ENCODE measurements at regions not wholly inside any gene's neighbourhood (a gene's known extent, or its start where the extent isn't known, plus 50 kb on each side); places are given as distances from the start of the nearest gene placed in this dataset.
"Not testable (repeated sequence)": the region's sequence is repeated elsewhere in the genome, so short reads cannot be mapped to it uniquely, and the experiment has no call there.

GRCh38 chrX:1140236-1140681 is 72.2 kb downstream of the CRLF2 start:
- no peak for DNase-seq

DNA sequence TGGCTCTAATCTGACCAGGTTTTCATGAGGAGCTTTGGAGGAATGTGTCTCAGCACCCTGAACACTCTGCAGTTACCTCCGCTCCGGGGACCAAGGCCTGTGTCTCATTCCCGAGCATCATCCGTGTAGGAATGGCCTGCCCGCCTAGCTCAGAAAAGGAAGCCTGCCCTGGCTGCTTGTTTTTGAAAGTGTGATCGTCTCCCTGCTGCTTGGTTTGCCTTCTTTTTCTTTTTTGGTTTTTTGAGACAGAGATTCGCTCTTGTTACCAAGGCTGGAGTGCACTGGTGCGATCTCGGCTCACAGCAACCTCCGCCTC is 73.3 kb downstream of the CRLF2 start:
- no peak for DNase-seq

DNA sequence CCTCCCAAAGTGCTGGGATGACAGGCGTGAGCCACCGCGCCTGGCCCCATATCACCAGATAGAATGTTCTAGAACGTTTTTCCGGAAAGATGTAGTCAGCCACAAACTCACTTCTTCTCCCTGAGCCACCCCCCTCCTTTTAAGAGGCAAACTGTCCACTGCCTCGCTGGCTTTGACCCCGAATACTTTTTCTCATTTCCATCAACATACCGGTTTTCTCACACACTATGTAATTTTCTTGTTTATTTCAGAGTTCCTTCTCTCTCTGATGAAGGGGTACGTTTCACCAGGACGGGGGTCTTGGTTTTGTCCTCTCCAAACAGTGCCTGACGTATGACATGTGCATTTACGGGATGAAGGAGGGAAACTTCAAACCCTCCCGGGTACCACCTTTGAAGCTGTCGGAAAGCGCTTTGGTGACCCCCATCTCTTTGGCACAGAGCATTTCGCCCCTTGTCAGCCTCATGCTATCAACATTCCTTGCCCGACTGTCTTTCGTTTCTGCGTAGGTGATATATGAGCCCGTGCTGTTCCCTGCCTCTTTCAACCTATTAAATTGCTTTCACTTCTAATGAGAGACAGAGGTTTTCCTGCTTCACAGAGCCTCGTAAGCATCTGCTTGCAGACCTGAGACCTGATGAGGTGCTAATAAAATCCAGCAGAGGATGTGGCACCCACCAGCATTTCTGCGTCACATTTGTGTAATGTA is 73.8 kb downstream of the CRLF2 start:
- no peak for DNase-seq

GRCh38 chrX:1137531-1137930 is 74.9 kb downstream of the CRLF2 start:
- no peak for DNase-seq

- not testable (repeated sequence) for DNase-seq
Measured at GRCh38 chrX:1136582-1136981, 75.9 kb downstream of the CRLF2 start.

- no peak for DNase-seq
Measured at GRCh38 chrX:1134976-1135375, 77.5 kb downstream of the CRLF2 start.

DNA sequence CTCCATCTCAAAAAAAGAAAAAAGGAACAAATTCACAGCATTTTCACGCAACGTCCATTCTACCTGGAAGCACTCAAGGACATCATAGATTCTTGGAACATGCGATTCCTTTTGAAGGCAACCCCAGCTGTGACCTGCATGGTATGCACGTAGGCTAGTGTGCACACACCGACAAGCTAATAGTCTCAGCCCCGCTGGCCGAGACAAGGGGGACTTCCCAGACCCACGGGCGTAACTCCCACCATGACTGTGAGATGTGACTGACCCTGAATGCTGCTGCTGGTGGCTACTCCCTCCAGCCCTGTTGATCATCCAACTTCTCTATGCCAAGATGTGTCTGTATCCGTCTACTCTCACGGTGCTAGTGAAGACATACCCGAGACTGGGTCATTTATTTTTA is 78.3 kb downstream of the CRLF2 start:
- no peak for DNase-seq

GRCh38 chrX:1126738-1127137 is 85.7 kb downstream of the CRLF2 start:
- DNase-seq, result no peak

GRCh38 chrX:1124531-1124930 is 87.9 kb downstream of the CRLF2 start:
- DNase-seq, result no peak

DNA sequence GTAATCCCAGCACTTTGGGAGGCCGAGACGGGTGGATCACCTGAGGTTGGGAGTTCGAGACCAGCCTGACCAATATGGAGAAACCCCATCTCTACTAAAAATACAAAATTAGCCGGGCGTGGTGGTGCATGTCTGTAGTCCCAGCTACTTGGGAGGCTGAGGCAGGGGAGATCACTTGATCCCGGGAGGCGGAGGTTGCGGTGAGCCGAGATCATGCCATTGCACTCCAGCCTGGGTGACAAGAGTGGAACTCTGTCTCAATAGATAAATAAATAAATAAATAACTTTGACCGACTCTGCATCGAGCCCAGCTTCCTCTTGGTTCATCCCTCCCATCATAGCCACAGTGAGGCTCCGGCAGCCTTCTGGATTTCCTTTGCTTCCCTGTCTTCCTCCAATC is 89.6 kb downstream of the CRLF2 start:
- not testable (repeated sequence) for DNase-seq

DNA sequence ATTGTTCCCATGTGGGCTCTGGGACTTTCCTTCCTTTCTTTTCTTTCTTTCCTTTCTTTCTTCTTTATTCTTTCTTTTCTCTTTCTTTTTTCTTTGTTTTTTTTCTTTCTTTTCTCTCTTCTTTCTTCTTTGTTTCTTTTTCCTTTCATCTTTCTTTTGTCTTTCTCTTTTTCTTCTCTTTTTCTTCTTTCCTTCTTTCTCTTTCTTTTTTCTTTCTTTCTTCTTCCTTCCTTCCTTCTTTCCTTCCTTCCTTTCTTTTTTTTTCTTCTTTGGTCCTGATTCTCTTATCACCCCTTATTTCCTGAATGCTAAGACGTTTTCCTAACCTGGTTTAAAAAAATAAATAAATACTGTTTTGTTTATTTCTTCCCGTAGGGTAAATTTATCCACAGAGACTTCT is 93.2 kb downstream of the CRLF2 start:
- DNase-seq, result no peak

- DNase-seq, result no peak
Measured at GRCh38 chrX:1118572-1119199, 93.8 kb downstream of the CRLF2 start.

DNA sequence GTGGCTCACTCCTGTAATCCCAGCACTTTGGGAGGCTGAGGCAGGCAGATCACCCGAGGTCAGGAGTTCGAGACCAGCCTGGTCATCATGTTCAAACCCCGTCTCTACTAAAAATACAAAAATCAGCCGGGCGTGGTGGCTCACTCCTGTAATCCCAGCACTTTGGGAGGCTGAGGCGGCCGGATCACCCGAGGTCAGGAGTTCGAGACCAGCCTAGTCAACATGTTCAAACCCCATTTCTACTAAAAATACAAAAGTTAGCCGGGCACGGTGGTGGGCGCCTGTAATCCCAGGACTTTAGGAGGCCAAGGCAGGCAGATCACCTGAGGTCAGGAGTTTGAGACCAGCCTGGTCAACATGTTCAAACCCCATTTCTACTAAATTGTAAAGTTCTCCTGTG is 97.0 kb downstream of the CRLF2 start:
- DNase-seq, result not testable (repeated sequence)

DNA sequence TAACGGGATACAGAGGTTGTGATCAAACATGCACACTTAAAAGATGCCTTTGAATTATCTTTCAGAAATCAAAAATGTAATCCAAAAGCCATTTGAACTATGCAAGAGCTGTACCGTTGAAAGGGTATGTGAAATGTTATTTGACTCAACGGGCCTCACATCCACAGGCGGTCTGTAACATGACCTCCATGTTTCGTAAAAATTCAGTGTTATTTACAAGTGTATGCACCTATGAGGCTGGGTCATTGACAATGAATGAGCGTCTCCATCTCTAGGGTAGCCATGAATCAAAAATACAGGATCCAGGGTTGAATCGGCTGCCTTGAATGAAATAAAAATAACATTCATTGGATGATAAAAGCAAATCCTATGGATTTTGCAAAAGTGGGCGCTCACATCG is 100.1 kb downstream of the CRLF2 start:
- DNase-seq, result no peak

GRCh38 chrX:1111601-1112300 is 100.7 kb downstream of the CRLF2 start:
- no peak for DNase-seq

- no peak for DNase-seq
Measured at GRCh38 chrX:1109580-1110119, 102.8 kb downstream of the CRLF2 start.

GRCh38 chrX:1108501-1109445 is 103.7 kb downstream of the CRLF2 start:
- DNase-seq, result no peak

DNA sequence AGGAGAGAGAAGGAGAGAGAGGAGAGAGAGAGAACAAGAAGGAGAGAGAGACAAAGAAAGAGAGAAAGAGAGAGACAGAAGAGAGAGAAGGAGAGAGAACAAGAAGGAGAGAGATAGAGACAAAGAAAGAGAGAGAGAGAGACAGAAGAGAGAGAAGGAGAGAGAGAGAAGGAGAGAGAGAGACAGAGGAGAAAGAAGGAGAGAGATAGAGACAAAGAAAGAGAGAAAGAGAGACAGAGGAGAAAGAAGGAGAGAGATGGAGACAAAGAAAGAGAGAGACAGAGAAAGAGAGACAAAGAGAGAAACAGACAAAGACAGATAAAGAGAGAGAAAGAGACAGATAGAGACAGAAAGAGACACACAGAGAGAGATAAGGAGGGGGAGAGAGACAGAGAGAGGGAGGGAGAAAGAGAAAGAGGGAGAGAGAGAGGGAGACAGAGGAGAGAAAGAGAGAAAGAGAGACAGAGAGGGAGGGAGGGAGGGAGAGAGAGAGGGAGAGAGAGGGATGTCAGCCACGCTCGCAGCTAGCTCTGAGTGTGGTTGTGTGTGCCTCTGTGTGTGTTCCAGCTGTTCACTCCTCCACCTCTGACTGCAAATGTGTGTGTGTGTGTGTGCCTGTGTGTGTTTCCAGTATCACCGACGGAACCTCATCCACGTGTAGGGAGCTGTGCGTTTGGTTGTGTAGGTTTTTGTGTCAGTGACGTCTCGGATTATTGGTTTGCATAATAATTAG is 105.8 kb downstream of the CRLF2 start:
- DNase-seq, result no peak

DNA sequence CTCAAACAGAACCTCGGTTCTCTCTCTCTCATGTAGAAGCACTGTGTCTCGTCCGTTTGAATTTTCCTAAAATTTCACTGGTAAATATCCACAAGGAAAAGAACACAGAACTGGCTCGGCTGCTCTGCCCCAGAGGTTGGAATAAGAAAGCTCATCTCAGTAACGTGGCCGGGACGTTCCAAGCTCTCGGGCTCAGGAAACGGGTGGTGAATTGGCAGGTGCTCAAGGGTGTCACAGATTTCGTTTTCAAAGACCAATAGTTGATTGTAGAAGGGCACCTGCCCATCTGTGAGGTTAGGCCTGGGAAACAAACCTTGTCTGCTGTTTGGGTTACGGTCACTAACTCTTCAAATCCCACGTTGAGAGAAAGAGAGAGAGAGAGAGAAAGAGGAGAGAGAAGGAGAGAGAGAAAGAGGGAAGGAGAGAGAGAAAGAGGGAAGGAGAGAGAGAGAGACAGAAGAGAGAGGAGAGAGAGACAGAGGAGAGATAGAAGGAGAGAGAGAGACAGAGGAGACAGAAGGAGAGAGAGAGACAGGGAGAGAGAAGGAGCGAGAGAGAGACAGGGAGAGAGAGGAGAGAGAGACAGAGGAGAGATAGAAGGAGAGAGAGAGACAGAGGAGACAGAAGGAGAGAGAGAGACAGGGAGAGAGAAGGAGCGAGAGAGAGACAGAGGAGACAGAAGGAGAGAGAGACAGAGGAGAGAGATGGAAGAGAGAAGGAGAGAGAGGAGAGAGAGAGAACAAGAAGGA is 106.6 kb downstream of the CRLF2 start:
- no peak for DNase-seq

- not testable (repeated sequence) for DNase-seq
Measured at GRCh38 chrX:1105031-1105430, 107.4 kb downstream of the CRLF2 start.

DNA sequence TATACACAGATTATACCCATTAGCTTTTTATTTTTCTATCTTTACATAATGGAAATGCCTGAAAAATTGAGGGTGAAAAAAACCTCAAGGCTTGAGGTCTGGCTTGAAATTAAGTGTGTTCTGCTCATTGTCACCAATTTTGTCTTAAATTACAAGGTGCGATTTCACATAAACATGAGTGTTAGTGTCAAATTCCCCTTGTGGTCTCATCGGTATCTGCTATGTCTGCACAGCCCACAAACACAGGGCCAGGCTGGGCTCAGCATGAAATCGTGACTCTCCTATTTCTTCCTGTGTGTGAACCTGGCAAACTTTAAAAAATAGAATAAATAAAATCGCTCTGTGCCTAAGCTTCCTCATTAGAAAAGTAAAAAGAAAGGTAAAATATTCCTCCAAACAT is 109.1 kb downstream of the CRLF2 start:
- no peak for DNase-seq
